ENCODE measurements at regions not wholly inside any gene's neighbourhood (a gene's known extent, or its start where the extent isn't known, plus 50 kb on each side); places are given as distances from the start of the nearest gene placed in this dataset.
"Not testable (repeated sequence)": the region's sequence is repeated elsewhere in the genome, so short reads cannot be mapped to it uniquely, and the experiment has no call there.

GRCh38 chr4:127251423-127251822, 381.3 kb upstream of the INTU start:
- no peak overlapping the region for H3K4me3 ChIP-seq
- H3K27ac ChIP-seq: no peak overlapping the region

- no peak overlapping the region for H3K4me3 ChIP-seq
- H3K27ac ChIP-seq: no peak overlapping the region
Observed at GRCh38 chr4:127256500-127256899, 376.3 kb upstream of the INTU start.

GRCh38 chr4:127261476-127261875, 371.3 kb upstream of the INTU start:
- Histone ChIP-seq H3K4me3 (no peak overlapping the region), H3K27ac (peak overlapping the region in 2 of 21 experiments; percentile 22 to 34)

- Histone ChIP-seq H3K4me3 (no peak overlapping the region), H3K27ac (no peak overlapping the region)
Observed at GRCh38 chr4:127268367-127268766, 364.4 kb upstream of the INTU start.

GRCh38 chr4:127277023-127277422, 355.7 kb upstream of the INTU start:
- not testable (repeated sequence) for H3K27ac ChIP-seq, H3K4me3 ChIP-seq

GRCh38 chr4:127284236-127284635, 348.5 kb upstream of the INTU start:
- Histone ChIP-seq H3K27ac (no peak overlapping the region), H3K4me3 (no peak overlapping the region)

- Histone ChIP-seq H3K4me3 (no peak overlapping the region), H3K27ac (no peak overlapping the region)
Observed at GRCh38 chr4:127291316-127291715, 341.4 kb upstream of the INTU start.

- no peak overlapping the region for H3K4me3 ChIP-seq
Observed at GRCh38 chr4:127293496-127293895, 339.3 kb upstream of the INTU start.

GRCh38 chr4:127304356-127304755, 328.4 kb upstream of the INTU start:
- Histone ChIP-seq H3K27ac (peak overlapping the region in 1 of 21 experiments; percentile 69), H3K4me3 (no peak overlapping the region)

More at GRCh38 chr4:127293496-127293895, 339.3 kb upstream of the INTU start:
- no peak overlapping the region for H3K27ac ChIP-seq

- H3K27ac ChIP-seq: no peak overlapping the region
- H3K4me3 ChIP-seq: no peak overlapping the region
Observed at GRCh38 chr4:127307996-127308395, 324.8 kb upstream of the INTU start.

GRCh38 chr4:127309369-127310102, 323.2 kb upstream of the INTU start:
- Histone ChIP-seq H3K27ac (peak overlapping the region in 1 of 21 experiments; percentile 32), H3K4me3 (no peak overlapping the region)

- H3K27ac ChIP-seq: no peak overlapping the region
- H3K4me3 ChIP-seq: no peak overlapping the region
Observed at GRCh38 chr4:127311371-127311770, 321.4 kb upstream of the INTU start.

GRCh38 chr4:127311924-127312323, 320.8 kb upstream of the INTU start:
- no peak overlapping the region for H3K27ac ChIP-seq

GRCh38 chr4:127313767-127314166, 319.0 kb upstream of the INTU start:
- H3K4me3 ChIP-seq: no peak overlapping the region
- no peak overlapping the region for H3K27ac ChIP-seq

More at GRCh38 chr4:127311924-127312323, 320.8 kb upstream of the INTU start:
- no peak overlapping the region for H3K4me3 ChIP-seq

GRCh38 chr4:127327491-127327890, 305.3 kb upstream of the INTU start:
- H3K4me3 ChIP-seq: no peak overlapping the region
- H3K27ac ChIP-seq: no peak overlapping the region

GRCh38 chr4:127335073-127335620, 297.6 kb upstream of the INTU start:
- Histone ChIP-seq H3K4me3 (no peak overlapping the region), H3K27ac (no peak overlapping the region)

GRCh38 chr4:127335732-127336131, 297.0 kb upstream of the INTU start:
- H3K27ac ChIP-seq: no peak overlapping the region

GRCh38 chr4:127343123-127343522, 289.6 kb upstream of the INTU start:
- not testable (repeated sequence) for H3K27ac ChIP-seq, H3K4me3 ChIP-seq

More at GRCh38 chr4:127335732-127336131, 297.0 kb upstream of the INTU start:
- H3K4me3 ChIP-seq: no peak overlapping the region

GRCh38 chr4:127344071-127344470, 288.7 kb upstream of the INTU start:
- H3K27ac ChIP-seq: no peak overlapping the region

GRCh38 chr4:127347936-127348335, 284.8 kb upstream of the INTU start:
- Histone ChIP-seq H3K4me3 (no peak overlapping the region), H3K27ac (no peak overlapping the region)

More at GRCh38 chr4:127344071-127344470, 288.7 kb upstream of the INTU start:
- H3K4me3 ChIP-seq: no peak overlapping the region
